NCI-H345 treated with DMSO at 0.1 percent for 48 hours (cell line): ENCODE measurements at regions not wholly inside any gene's neighbourhood (a gene's known extent, or its start where the extent isn't known, plus 50 kb on each side); places are given as distances from the start of the nearest gene placed in this dataset.

Source experiments
- DNase-seq: peaks from one replicate; lab custom pipeline; 2025; ENCODE audit not compliant: unreplicated experiment; lab: John Stamatoyannopoulos, UW

DNA sequence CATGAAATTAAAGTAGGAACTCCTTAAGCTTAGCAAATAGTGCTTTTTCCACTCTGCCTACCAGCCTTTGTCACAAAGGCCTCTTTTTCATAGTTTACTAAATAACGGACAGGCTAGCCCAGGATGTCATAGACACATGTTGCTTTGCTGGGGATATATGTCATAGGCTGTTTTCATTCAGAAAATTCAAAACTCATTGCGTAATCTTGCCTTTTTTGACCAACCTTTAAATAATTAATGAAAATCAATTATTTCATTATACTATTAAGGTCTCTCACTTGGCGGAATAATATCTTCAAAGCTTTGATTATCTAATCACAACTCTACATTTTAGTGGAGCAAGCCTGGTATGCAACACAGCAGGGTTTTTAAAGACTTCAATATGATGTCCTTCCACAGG is 1245.7 kb upstream of the LRRTM1 start:
- no peak for DNase-seq

DNA sequence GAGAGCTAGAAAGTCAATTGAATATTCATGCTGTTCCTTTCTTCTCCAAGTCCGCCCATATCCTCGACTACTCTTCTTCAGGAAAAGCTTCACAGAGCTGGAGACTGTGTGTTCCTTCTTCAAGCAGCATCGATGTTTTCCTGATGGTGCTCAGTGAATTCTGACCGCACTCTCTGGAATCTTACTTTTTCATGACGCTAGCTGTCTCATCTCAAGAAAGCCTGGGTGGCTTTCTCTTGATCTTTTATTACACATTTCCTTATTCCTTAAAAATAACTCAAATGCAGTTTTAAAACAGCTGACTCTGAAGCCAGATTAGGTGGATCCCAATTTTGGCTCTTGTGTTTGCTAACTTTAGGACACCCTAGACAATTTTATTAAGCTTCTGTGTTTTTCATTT is 1245.1 kb upstream of the LRRTM1 start:
- DNase-seq, result no peak

DNA sequence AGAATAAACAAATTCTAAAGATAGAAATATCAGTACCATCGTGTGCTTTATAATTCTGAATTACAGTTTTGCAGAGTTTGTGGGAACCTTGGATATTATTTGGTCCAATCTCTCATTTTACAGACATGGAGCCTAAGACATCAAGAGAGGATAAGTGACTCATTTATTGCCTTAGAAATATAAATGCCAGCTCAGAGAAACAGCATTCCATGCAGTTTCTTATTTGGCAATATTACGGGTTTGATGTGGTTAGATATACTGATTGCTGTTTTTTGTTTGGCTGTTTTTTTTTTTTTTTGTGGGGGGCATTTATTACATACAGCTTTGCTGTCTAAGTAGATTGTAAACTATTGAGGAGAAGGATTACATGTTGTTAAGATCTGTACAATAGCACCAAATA is 1241.1 kb upstream of the LRRTM1 start:
- DNase-seq, result no peak

DNA sequence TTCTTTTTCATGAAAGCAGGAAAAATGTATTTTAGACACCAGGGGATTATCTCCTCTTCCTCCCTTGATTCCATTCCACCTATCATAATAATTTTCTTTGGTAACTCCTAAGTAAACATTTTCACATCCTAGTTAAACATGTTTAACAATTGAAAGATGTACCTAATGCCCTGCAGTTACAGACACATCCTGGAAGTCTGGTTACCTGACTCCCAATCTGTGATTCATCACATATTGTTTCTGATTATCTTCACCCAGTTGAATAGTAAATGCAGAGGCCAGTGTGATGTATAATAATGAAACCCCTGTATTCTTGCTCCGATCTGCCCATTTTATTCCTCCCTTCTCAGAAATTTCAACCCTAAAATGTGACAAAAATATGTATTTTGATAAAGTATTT is 1237.6 kb upstream of the LRRTM1 start:
- DNase-seq, result no peak

DNA sequence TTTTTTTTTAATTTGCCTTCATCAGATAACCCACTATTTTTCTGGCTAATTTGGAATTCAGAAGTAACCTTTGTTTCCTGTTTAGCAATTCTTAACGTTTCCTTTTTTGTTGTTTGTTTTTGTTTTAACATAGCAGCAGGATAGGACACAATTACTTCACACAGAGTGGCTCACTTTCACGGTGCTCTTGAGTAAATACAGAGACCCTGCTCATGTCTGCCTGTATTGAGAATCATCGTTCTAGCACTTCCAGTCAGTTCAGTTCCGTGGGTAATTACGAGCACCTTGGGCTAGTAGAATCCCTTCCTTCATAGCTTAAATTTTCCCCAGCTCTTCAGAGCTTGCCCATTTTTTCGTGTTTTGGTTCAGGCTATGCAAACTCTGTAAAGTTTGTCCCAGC is 1225.4 kb upstream of the LRRTM1 start:
- DNase-seq, result no peak

DNA sequence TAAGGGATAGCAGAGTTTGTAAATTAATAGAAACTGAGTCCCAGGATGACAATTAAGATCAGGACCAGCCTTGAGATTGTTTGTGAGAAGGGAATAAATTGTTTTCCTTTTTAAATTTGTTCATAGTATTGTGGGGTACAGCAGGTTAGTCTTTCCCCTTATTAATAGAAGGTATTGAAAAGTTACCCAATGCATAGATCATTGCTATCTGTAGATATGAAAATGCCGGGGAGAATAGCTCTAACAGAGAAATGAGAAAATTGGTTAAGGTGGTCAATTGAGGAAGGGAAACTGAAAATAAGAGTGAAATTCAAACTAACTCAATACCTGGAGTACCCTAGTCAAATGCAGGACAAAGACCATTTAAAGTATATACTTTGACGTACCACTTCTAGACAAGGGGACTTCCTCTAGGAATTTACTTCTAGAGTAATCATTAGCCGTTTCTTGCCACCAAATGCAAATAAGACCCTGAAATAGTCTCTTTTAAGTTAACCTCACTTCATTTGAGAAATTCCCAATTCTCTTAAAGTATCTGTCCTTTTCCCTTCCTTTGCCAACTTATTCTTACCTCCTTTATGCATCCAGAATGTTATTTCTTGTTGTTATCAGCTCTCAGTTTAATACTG is 1224.4 kb upstream of the LRRTM1 start:
- DNase-seq, result no peak

DNA sequence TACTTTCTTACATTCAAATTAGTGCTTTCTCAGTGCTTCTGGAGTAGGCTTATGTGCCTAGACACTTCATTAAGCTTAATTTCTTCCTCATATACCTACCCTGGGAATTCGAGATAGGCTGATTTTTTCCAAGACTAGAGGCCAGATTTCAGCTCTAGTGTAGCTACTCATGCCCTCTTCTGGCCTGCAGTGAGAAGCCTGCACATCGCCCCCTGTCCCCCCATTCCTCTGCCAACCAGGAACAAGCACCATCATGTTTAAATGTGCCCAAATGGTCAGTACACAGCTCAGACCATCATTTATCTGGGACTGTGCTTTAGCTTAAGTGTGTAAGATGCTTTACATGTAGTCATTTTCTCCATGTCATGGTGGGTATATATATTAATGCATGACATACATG is 1218.8 kb upstream of the LRRTM1 start:
- DNase-seq, result no peak

DNA sequence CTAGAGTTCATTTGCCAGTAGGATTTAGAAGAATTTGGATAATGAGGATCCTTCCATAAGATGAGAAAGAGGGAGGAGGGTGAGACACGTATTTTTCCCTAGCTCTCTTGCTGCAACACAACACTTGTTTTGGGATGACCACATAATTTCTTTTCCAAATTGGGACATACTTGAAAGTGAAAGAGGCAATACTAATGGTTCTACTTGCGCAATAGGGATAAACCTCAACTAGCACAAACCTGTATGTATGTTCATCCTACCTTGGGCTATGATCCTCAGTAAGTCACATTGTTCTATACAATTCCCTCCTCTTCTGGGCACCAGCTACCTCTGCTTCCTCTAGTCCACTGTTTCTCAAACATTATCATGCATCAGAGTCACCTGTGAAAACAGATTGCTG is 1208.8 kb upstream of the LRRTM1 start:
- no peak for DNase-seq

DNA sequence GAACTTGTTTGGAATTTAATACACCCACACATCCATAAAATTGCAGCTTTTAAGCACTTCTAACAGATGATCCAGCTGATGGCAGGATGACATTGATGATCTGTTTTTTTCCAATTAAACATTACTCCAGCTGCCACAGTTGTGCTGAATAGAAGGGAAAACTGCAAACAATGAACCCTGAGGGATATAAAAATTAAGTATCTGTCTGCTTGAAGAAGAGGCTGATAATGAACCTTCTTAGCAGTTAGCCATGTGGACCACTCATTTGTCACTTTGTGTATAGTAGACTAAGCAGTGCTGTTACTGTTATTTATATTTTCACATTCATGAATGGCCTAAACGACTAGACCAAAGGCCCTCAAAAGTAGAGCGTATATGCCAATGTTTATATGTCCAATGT is 1201.0 kb upstream of the LRRTM1 start:
- DNase-seq, result no peak

DNA sequence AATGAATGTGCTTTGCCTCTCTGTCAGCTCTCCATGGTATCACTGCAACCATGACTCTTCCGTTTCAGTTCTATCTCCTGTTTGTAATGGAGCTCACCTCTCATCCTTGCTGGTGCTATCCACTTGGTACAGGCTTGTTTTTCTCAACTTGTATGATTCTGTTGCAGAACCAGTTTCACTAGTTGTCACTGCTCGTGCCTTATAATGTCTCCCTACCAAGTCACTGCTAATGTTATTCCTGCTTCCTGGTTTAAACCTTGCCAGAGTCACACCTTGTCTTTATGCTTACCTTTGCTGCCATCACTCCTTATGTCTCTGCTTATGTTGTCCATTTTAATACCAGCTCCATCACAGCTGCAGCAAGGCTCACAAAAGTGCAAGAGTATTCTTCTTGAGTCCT is 1191.0 kb upstream of the LRRTM1 start:
- no peak for DNase-seq

DNA sequence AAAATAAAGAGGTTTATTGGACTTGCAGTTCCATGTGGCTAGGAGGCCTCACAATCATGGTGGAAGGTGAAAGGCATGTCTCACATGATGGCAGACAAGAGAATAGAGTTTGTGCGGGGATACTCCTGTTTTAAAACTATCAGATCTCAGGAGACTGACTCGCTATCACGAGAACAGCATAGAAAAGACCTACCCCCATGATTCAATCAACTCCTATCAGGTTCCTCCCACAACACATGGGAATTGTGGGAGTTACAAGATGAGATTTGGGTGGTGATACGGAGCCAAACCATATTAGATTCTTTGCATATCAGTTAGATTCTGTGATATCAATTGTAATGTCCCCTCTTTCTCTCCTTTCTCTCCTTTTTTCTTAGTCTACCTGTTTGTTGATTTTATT is 1178.7 kb upstream of the LRRTM1 start:
- no peak for DNase-seq

DNA sequence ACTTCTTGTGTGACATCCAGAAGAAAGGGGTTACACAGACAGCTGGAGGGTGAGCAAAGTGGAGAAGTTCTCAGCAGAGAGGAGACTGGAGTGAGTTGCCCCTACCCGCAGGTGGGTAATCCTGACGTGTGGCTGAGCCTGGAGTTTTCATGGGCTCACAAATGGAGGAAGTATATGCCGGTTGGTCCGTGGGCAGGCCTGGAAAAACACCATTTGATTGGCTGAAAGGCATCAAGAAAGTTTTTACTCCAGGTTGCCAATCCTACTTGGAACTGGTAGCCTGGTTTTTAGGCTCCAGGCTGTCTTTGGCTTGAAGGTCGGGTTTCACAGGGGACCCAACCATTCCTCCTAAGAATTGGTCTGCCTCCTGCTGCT is 1177.4 kb upstream of the LRRTM1 start:
- DNase-seq, result no peak

DNA sequence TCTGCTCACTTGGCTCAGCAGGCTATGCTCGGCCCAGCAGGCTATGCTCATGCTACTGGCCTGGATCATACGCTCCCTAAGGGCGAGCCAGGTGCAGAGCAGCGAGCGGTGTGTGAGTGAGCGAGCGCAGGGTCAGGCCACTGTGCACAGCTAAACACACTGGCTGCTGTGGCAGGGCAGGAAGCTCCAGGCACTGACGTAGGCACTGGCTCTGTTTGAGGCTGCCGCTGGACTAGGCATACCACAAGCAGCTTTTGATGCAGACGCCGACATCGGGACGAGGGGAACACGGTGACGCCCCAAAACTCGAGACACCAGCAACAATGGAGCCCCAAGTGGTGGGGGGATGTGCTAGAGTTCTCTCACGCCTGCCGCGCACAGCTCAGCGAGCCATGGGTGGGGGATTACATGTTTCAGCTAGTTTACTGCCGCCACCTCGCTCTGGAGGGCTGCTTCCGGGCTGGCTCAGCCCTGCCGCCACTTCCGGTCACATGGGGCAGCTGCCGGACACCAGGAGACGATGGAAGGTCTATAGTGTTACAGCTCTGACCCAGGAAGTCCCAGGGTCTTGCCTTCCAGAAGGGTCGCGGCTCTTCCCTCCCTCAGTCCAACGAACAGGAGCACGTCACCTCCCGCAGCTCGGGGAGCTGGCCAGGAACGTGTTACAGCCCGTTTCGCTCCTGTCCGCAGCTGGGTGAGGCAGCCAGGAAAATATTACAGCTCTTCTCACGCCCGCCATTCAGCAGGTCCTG is 1176.9 kb upstream of the LRRTM1 start:
- DNase-seq, result no peak

DNA sequence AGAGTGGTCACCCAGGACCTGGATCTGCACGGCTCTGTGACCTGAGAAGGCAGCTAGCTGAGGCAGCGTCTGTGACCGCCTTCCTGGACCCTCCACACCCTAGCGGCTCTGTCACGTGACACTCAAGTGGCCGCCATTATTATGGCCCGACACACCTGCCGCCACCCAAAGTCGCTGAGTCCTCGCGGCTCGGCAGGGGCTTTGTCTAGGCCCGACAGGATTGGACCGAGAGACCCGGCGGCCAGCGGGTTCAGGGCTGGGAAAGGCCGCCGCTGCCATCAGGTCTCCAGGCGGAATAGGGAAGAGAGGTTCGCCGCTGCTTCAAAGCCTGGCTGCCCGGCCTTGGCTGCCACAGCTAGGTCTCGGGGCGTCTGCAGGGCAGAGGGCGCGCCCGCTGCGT is 1162.5 kb upstream of the LRRTM1 start:
- no peak for DNase-seq

DNA sequence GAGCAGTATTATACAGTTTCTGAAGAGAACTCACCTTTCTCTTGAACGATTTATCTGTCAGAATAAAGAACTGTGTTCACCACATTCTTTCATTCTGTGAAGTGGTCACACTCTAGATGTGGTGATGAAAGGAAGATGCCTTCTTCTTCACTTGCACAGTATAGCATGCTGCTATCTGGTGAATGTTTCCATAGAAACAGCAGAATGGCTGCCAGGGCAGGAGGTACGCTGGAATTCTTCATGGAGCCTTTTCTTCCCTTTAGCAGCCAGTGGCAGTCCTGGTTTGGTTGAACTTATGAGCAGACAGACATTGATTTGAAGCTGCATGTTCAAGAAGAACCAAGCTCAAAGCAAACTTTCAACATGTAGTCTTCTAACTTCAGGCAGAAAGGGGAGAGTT is 1157.9 kb upstream of the LRRTM1 start:
- no peak for DNase-seq

DNA sequence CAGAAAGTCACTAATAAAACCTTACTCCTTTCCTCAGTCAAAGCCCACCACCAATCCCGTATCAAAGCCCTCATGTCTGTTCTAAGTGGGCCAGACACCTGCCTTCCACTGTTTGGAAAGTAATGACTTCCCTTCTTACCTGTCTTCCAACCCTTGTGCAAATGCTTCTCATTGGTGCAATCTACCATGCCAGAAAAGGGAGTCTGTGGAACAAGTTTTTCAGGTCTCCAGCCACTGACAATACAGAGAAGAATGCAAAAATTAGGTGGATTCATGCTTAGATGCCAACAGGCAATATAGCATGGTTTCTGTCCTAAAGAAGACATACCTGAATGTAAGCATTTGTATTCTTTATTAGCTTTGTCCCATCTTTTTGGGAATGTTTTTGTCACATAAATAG is 1140.6 kb upstream of the LRRTM1 start:
- no peak for DNase-seq

DNA sequence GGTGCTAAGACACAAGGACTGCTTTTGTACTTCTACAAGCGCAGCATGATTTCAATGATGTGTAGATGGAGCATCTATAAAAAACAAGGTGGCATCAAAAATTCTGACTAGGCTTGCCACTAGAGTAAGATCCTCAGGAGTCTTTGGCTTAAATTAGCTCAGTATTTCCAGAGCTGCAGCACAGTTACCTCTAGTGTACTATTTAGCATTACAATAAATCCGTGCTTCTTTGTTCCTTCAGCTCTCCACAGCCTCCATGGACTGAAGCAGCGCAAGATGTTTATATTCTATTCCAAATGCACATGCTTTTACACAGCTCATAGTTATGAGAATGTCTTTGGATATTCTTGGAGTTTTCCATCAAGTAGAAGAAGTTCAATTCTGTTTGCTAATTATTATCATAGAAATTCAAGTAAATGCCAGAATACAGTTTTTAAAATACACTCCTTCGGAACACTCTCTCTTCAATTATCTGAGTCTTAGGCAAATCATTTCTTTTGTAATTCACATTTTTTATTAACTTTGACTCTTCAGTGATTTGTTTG is 1133.0 kb upstream of the LRRTM1 start:
- DNase-seq, result no peak

DNA sequence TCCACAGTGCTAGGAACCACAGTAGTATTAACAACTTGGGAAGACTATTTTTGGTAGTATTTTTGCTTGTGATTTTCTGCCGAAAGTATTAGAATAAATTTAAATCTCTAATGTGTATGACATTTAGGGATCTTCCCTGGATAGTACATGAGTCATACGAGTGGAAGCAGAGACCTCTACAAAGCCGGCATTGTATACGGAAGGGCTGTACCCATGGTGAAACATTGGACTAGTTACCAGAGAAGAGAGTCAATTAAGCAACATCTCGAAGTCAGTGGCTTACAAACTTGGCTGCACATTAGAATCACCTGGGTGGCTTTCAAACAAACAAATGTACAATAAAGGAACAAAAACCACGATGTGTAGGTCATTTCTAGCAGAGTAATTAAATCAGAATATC is 1131.7 kb upstream of the LRRTM1 start:
- DNase-seq, result no peak

DNA sequence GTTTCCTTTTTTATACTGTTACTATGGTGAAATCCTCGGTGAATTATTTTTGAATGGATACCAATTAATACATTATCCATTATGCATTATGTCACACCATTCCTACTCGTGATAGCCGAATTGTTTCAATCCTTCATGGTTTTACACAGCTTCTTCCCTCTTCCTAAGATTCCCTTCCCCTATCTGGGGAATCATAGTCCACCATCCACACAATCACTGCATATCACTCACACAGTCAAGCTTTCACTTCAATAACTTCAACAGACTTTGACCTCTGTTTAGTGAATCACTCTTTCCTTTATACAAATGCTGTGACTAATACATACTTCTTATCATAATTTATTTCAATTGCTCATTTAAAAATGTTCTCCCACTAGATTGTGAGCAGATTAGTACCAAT is 1108.1 kb upstream of the LRRTM1 start:
- no peak for DNase-seq

DNA sequence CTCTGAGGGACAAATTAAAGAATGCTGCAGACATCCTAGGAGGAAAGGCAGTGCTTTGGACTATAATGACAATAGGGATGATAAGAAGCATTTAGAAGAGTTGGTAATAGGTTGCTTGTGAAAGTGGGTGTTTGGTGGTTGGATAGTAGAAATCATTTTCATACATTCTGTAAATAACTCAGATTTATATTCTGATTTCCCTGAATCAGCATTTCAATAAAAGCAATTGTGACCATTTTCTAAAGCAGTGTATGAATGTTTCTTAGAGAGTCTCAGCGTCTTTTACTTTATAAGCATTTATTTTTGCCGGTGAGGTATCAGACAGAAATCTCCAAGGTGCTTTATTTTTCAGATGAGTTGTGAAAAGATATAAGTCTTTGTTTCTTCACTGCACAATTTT is 1099.0 kb upstream of the LRRTM1 start:
- no peak for DNase-seq

DNA sequence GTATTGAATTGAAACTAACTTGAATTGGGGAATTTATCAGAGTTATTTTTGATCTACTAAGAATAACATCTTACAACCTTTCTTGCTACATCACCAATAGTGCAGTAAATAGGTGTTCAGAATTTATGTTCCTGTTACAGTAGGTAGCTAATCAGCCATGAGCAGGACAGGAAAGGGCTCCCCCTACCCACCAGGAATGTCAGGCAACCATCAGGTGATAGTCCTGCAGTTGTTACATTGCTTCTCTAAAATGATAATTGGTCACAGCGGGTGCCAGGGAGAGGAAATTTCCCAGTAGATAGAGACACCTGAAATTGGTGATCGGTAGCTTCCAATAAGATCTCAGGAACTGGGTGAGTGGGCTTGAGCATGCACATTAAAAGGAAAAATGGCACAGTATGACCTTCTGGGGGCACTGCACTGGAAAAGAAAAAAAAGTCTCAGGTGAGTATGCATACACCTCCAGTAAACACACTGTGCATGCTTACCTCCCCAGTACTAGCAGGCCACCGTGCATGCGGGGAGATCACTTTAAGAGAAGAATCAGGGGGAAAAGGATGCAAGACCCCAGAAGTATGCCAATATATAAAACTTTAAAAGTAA is 1092.0 kb upstream of the LRRTM1 start:
- no peak for DNase-seq

DNA sequence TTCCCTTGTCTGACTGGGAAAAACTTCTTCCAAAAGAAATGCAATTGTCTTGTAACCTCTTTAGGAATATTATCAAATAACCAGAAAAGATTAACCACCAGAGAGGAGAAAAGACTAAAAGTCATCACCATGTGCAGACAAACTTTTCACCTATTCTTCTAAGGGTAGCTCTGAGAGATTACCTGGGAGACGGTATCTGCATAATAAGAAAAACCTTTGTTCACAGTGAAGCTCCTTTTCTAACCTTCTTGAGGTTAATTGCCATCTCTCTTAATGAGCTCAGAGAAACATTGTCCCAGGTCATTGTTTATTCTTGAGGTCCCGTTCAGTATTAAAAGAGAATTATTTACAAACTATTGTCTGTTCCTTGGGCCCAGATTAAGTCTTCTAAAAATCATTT is 1091.2 kb upstream of the LRRTM1 start:
- DNase-seq, result no peak
